HG02852 (cell line): ENCODE measurements at regions not wholly inside any gene's neighbourhood (a gene's known extent, or its start where the extent isn't known, plus 50 kb on each side); places are given as distances from the start of the nearest gene placed in this dataset.

Experiments used
- ATAC-seq: cut with Tn5 transposase; IDR thresholded peaks from one replicate; pipeline ENCODE4 v1.9.1; 2021; ENCODE audit warnings: mild to moderate bottlenecking, moderate library complexity; ENCODE audit not compliant: unreplicated experiment

DNA sequence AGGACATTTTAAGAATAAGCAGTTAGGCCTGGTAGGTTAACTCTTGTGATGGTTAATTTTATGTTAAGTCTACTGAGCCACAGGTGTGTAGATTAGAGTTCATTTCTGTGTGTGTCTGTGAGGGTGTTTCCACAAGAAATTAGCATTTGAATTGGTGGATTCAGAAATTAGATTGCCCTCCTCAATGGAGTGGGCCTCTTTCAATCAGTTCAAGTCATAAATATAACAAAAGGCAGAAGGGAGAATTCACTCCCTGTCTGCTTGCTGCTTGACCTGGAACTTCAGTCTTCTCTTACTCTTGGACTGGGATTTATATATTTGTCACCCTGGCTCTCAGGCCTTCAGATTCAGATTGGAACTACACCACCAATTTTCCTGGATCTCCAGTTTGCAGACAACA is 55.3 kb upstream of the POM121L12 start:
- ATAC-seq: no peak

GRCh38 chr7:52973126-52973525 is 62.3 kb upstream of the POM121L12 start:
- no peak for ATAC-seq

DNA sequence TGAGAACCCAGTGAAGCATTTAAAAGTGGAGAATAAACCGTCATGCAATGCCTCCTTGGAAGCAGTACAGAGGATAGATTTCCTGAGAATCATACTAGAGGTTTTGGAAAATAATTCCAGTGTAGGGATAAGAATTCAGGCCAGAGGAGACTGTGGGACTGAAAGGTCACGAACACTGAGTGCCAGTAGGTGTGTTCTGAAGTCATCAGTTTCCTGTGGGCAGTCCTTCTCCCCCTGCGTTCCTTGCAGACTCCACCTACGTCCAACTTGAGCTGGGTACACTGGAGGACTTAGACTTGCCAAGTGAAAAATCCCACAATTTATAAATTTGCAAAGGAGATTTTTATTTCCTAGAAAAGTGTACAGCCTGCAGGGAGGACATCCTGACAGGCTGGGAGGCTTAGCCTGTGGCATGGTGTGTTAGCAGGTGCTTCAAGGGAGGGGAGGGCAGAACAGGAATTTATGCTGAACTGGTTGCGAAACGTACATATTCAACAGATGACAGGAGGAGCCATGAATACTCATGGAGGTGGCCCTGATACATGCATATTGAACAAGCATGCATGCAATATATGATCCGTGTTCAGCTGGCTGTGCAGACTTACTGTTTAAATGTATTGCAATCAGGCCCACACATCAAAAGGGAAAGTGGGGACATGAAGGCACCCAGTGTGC is 72.9 kb upstream of the POM121L12 start:
- ATAC-seq: no peak

DNA sequence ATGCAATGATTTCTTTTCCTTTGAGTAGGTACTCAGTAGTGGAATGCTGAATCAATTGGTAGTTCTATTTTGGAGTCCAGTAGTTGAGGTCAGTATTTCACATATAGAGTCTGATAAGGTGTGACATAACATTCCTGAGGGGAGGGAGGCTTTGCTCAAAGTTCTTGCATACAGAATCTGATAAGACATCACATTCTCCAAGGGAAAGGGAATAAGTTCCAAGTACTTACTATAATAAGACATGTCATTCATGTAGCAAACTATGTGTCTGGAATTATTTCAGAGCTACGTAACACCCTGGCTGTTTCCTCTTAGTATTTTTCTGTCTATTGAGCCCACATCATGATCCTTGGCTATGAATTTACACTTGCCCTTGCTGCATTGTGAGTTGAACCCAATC is 74.3 kb upstream of the POM121L12 start:
- no peak for ATAC-seq

DNA sequence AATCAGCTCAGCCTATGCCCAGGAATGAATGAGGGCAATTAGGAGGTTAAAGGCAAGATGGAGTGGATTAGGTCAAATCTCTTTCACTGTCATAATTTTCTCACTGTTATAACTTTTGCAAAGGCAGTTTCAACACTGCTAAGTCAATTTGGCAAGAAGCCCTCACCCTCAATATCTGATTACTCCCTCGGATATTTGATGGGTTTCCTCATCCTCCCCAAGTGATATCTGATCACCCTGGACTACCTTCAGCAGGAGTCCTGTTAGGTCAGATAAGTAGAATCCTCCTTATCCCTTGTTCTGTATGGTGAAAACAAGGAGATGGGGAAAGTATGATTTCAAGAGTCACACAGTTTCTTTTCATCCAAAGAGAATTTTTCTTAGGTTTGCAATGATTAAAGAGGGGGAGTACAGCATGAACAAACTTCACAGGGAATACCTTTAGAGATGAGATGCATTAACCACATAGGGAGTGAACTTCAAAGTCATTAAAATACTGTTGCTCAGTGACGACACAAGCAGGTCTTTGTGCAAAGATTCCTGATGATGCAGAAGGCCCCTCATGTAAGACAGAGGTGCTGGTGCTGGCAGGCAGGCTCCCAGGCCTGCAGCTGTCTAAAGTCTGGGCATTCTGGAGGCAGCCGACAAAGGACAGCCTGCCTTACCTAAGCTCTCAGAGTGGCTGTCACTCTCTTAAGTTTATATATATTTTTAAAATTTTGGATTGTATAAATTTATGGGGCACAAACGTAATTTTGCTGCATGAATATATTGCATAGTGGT is 75.4 kb upstream of the POM121L12 start:
- ATAC-seq: no peak

DNA sequence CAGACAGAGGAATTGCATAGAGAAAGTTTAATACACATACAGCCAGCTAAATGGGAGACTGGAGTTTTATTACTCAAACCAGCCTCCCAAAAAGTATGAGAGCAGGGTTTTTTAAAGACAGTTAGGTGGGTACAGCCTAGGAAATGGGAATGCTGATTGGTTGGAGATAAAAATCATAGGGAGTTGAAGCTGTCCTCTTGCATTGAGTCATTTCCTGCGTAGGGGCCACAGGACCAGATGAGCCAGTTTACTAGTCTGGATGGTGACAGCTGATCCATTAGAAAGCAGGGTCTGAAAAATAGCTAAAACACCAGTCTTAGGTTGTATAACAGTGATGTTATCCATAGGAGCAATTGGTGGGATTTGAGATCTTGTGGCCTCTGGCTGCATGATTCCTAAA is 76.1 kb upstream of the POM121L12 start:
- no peak for ATAC-seq

DNA sequence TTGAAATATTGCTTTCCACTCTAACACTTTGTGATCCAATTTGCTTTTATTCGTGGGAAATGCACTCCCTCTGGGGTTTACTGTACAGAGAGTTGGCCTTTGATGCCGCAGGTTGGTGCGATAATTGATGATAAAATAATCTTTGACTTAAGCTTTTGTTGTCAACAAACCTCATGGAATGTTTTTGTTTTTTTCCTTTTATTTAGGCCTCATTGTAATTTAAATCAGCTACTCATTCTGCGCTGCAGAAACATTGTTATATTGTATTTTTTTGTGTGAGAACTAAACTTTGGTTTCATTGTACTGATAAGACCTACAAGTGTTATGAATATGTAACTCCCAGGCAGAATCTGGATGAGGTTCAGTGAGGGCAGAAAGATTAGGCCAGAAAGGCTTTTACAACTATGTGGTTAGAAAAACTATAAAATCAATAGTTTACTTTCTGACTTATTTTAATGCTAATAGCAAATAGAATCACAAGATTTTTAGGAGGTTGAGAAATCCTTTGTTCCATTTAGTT is 76.8 kb upstream of the POM121L12 start:
- ATAC-seq: no peak

GRCh38 chr7:52956379-52956915 is 79.0 kb upstream of the POM121L12 start:
- no peak for ATAC-seq

- ATAC-seq: no peak
These were observed 79.9 kb upstream of the POM121L12 start for GRCh38 chr7:52955522-52955921.

- ATAC-seq: no peak
These were observed 90.5 kb upstream of the POM121L12 start for GRCh38 chr7:52944921-52945320.

DNA sequence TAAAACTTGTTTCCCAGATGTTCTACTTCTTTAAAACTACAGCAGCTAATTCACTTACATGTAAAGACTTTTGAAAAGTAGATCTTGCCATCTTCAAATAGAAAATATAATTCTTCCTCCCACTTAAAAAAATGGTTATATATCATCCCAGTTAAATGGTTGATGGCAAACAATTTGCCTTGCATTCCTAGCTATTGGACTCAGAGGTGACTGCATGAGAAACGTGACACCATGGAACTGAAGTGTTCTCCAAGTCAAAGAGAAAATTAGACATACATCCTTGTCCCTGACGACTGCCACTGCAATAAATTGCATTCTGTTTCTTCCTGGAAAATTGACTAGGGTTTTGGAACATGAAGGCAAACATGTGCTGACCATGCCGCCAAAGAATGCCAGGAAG is 95.0 kb upstream of the POM121L12 start:
- ATAC-seq: no peak

GRCh38 chr7:52938455-52939133 is 96.8 kb upstream of the POM121L12 start:
- ATAC-seq: no peak

GRCh38 chr7:52936750-52937149 is 98.7 kb upstream of the POM121L12 start:
- ATAC-seq: no peak

GRCh38 chr7:52928591-52928990 is 106.8 kb upstream of the POM121L12 start:
- no peak for ATAC-seq

GRCh38 chr7:52925332-52925731 is 110.1 kb upstream of the POM121L12 start:
- ATAC-seq: no peak

DNA sequence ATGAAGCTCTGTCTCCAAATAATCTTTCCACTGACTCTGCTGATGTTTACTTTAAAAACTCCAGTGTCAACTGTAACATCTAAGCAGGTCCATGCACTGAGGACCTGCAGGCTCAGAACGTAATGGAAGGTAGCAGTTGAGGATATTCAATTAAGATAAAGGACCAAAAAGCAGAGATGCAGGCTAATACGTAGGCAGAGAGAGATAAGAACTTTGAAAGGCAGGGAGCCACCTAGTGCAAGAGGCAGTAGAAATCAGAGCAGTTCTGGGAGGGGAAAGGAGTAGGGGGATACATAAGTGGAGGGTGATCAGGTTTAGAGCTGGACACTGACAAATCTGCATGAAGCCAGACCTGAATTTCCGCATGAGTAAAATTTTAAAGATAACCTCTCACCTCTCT is 114.5 kb upstream of the POM121L12 start:
- ATAC-seq: no peak

- no peak for ATAC-seq
These were observed 117.4 kb upstream of the POM121L12 start for GRCh38 chr7:52917982-52918578.

DNA sequence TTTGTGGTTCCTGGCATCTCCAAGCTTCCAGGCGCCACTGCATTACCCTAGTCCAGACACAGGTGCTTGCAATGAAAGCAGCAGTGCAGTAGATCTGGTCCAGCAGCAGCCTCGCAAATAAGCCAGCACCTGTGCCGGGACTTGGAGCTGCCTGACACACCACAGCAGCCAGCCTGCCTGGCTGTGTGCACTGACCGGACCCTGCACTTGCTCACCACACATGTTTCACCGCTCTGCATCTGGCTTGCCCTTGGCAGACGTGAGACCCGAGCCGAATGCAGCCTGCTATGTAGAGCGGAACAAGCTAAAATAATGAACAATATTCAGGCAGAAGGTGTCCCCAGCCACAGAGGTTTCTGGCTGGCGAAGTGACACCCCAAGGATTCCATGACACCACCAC is 123.6 kb upstream of the POM121L12 start:
- ATAC-seq: no peak

DNA sequence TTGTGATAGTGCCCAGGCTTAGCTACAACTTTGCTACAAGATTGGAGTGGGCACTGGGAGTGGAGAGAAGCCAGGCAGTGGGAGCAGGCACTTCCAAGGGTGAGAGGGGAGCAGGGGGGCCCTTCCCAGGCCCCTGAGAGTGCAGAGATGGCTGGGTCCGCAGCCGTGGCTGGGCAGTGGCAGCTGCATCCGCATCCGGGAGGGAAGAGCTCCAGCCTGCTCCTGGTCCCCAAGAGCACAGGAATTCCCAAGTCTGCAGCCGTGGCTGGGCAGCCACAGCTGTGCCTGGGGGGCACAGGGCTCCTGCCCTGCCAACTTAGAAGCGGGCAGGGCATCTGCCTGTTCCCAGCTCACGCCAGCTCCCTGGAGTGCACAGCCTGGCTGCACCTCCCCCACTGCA is 124.1 kb upstream of the POM121L12 start:
- ATAC-seq: no peak

DNA sequence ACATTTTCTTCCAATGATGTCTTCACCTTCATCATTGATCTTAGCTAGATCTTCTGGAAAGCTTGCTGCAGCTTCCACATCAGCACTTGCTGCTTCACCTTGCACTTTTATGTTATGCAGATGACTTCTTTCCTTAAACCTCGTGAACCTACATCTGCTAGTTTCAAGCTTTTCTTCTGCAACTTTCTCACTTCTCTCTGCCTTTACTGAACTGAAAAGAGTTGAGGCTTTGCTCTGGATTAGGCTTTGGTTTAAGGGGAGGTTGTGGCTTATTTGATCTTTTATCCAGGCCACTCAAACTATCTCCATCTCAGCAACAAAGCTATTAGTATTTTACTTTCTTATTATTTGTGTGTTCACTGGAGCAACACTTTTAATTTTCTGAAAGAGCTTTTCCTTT is 125.5 kb upstream of the POM121L12 start:
- ATAC-seq: no peak

GRCh38 chr7:52909131-52909530 is 126.3 kb upstream of the POM121L12 start:
- ATAC-seq: no peak
